ENCODE measurements at regions not wholly inside any gene's neighbourhood (a gene's known extent, or its start where the extent isn't known, plus 50 kb on each side); places are given as distances from the start of the nearest gene placed in this dataset.

DNA sequence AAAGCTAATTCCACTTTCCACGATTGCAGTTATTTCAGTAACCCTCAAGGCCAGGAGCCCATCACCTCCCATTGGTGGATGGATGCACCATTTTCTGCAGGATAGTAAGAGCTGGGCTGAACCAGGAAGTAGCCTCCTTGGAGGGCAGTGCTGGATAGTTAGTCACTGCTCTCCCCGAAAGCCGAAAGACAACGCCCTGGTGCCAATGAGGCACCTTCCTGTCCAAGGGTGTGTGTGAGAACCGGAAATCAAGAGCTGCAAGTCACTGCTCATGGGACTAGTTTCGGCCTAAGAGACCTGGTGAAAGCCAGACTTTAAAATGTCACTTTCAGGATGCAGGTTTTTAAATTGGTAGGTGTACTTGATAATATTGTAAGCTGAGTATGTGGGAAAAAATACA, 203.8 kb upstream of the HS3ST1 start:
- no peak for DNase-seq (ENCODE audit: low spot score)
- no peaks in the 10 kb centered on the region for H3K9me3 ChIP-seq
- no peak for TF ChIP-seq POLR2A (IDR thresholded peaks at IDR 0.05)
- no peak for TF ChIP-seq POLR2AphosphoS5 (IDR thresholded peaks at IDR 0.05)
- TF ChIP-seq, protein P1, sequence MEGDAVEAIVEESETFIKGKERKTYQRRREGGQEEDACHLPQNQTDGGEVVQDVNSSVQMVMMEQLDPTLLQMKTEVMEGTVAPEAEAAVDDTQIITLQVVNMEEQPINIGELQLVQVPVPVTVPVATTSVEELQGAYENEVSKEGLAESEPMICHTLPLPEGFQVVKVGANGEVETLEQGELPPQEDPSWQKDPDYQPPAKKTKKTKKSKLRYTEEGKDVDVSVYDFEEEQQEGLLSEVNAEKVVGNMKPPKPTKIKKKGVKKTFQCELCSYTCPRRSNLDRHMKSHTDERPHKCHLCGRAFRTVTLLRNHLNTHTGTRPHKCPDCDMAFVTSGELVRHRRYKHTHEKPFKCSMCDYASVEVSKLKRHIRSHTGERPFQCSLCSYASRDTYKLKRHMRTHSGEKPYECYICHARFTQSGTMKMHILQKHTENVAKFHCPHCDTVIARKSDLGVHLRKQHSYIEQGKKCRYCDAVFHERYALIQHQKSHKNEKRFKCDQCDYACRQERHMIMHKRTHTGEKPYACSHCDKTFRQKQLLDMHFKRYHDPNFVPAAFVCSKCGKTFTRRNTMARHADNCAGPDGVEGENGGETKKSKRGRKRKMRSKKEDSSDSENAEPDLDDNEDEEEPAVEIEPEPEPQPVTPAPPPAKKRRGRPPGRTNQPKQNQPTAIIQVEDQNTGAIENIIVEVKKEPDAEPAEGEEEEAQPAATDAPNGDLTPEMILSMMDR (IDR thresholded peaks at IDR 0.05), result no peak

DNA sequence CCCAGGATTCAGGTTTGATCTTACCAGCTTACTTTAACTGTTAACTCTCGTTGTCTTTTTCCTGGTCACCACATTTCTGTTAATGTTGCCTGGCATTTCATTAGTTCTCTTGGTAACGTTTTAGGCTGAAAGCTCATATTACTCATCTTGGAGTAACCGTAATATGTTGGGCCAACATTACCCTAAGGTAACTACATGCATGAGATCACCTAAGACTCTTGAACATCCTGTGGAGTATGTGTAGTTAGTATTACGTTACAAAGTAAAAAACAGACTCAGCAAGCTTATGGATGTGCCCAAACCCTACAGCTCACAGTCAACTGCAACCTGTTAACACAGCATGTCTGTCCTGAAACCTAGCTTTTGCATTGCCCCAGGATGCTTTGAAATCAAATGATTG, 203.3 kb upstream of the HS3ST1 start:
- H3K27ac ChIP-seq, result no peak overlapping the region
- no peaks in the 10 kb centered on the region for H3K9me3 ChIP-seq
- no peaks in the 10 kb centered on the region for H3K36me3 ChIP-seq
- H3K4me3 ChIP-seq, result no peak overlapping the region
- TF ChIP-seq, protein P1 (IDR thresholded peaks at IDR 0.05), result no peak
- no peak for TF ChIP-seq POLR2AphosphoS5 (IDR thresholded peaks at IDR 0.05)
- TF ChIP-seq POLR2A (IDR thresholded peaks at IDR 0.05), result no peak
- H3K4me1 ChIP-seq (replicated peaks), result no peaks in the 10 kb centered on the region
- WGBS, result 50% methylated on average over 4 of the region's 4 CpGs
- intact Hi-C loops (cut with DNase I), result no loop called here
- peaks cover 3% of the 10 kb centered on the region for H3K27me3 ChIP-seq (replicated peaks; ENCODE audit: insufficient read depth)
- DNase-seq (ENCODE audit: low spot score), result no peak

More for the DNA sequence above, 203.8 kb upstream of the HS3ST1 start:
- intact Hi-C loops (cut with DNase I), result no loop called here
- Histone ChIP-seq H3K27me3 (replicated peaks; ENCODE audit: insufficient read depth) (peaks cover 3% of the 10 kb centered on the region), H3K4me1 (replicated peaks) (no peaks in the 10 kb centered on the region), H3K27ac (no peak overlapping the region), H3K36me3 (no peaks in the 10 kb centered on the region), H3K4me3 (no peak overlapping the region)
- 99% methylated on average over 5 of the region's 6 CpGs for WGBS

DNA sequence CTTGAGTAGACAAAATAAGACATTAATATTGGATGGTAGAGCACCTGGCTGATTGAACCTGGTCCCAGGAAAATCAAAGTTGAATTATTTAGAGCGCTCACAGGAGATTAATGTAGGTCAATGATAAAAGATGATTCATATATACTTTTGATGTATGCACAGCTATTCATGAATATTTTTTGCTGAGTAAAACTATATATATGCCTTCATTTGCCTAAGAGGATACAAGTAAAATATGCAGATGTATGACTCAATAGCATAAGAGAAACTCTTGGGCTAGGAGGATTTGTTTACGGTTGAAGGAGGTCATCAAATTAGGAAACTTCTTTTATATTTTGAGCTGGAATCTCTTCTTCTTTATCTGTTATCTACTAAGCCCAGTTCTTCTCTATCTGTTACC, 202.7 kb upstream of the HS3ST1 start:
- TF ChIP-seq POLR2AphosphoS5 (IDR thresholded peaks at IDR 0.05), result no peak
- intact Hi-C loops (cut with DNase I), result no loop called here
- H3K4me3 ChIP-seq, result no peak overlapping the region
- H3K4me1 ChIP-seq (replicated peaks), result no peaks in the 10 kb centered on the region
- H3K27me3 ChIP-seq (replicated peaks; ENCODE audit: insufficient read depth), result peaks cover 3% of the 10 kb centered on the region
- H3K27ac ChIP-seq, result no peak overlapping the region
- 96% methylated on average over 2 of the region's 2 CpGs for WGBS
- H3K36me3 ChIP-seq, result no peaks in the 10 kb centered on the region
- H3K9me3 ChIP-seq, result no peaks in the 10 kb centered on the region
- DNase-seq (ENCODE audit: low spot score), result no peak

DNA sequence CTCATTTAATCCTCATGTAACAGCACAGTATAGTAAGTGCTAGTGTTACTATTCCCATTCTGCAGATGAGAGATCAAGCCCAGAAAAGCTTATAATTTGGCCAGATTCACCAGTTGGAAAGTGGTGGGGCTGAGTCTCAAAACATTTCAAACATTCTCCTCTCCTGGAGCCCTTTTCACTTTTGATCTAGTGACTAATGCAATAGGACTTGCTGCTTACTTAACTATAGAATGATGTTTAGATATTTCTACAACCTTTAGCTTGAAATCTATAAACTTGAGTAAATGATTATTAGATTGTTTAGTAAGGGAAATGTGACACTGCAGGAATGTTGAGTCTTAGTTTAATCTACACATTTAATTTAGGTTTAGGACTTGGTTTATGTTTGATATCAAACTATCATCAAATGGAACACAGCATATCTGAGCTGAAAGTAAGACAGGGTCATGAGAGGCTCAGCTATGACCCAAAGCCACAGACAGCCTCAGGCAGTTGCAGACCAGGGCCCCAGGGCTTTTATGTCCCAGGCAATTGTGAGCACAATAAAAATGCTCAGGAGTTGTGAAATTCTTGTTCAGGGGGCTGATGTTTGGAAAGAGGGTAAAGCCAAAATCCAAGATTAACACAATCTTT, 199.5 kb upstream of the HS3ST1 start:
- no peaks in the 10 kb centered on the region for H3K9me3 ChIP-seq
- no peaks in the 10 kb centered on the region for H3K36me3 ChIP-seq
- peaks cover 3% of the 10 kb centered on the region for H3K27me3 ChIP-seq (replicated peaks; ENCODE audit: insufficient read depth)
- no peak overlapping the region for H3K4me3 ChIP-seq
- intact Hi-C loops (cut with DNase I), result no loop called here
- DNase-seq (ENCODE audit: low spot score), result no peak
- H3K4me1 ChIP-seq (replicated peaks), result no peaks in the 10 kb centered on the region
- no peak for TF ChIP-seq POLR2A (IDR thresholded peaks at IDR 0.05)
- no peak overlapping the region for H3K27ac ChIP-seq

DNA sequence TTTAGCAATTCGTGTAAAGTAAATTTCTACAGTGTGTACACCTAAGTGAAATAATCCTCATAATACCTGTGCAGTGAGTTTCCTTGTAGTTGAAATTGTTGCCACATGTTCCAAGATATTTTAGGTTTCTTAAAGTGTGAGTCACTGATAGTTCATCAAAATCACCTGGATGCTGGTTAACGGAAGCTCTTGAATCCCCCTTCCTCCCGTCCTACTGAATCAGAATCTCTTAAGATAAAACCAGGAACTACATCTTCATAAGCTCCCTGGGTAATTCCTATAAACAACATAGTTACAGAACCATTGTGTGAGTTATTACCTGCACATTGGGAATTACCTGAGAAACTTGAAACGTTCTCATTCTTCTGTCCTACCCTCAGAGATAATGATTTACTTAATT, 197.4 kb upstream of the HS3ST1 start:
- no peak for DNase-seq (ENCODE audit: low spot score)
- intact Hi-C loops (cut with DNase I), result no loop called here
- Histone ChIP-seq H3K36me3 (no peaks in the 10 kb centered on the region), H3K9me3 (no peaks in the 10 kb centered on the region), H3K27me3 (replicated peaks; ENCODE audit: insufficient read depth) (peaks cover 3% of the 10 kb centered on the region), H3K4me1 (replicated peaks) (no peaks in the 10 kb centered on the region), H3K27ac (no peak overlapping the region), H3K4me3 (no peak overlapping the region)
- TF ChIP-seq POLR2A (IDR thresholded peaks at IDR 0.05) (no peak), POLR2AphosphoS5 (IDR thresholded peaks at IDR 0.05) (no peak)
- TF ChIP-seq, protein P1 (IDR thresholded peaks at IDR 0.05), result no peak
- 82% methylated on average over 4 of the region's 4 CpGs for WGBS

DNA sequence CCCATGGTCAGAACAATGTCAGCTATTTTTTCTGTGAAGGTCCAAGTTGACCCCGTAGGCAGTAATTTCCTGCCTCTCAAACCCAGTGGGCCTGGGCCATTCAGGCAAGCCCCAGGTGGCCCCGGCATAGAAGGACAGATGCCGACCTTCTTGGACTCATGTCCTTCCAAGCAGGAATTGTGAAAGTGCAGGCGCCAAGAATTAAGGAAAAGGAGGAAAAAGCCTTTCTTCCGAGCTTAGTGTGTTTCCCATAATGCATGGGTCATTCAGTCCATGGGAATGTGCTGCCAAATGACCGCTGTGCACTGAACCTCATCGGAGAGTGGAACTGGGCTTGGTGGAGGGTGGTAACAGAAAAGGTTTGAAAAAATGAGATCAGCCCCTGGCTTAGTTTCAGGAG, 196.5 kb upstream of the HS3ST1 start:
- no peaks in the 10 kb centered on the region for H3K27me3 ChIP-seq (replicated peaks; ENCODE audit: insufficient read depth)
- H3K27ac ChIP-seq, result no peak overlapping the region
- no peak for DNase-seq (ENCODE audit: low spot score)
- no peaks in the 10 kb centered on the region for H3K4me1 ChIP-seq (replicated peaks)
- 92% methylated on average over 7 of the region's 7 CpGs for whole genome bisulfite sequencing
- H3K9me3 ChIP-seq, result no peaks in the 10 kb centered on the region
- no peaks in the 10 kb centered on the region for H3K36me3 ChIP-seq
- intact Hi-C loops (cut with DNase I), result no loop called here
- no peak overlapping the region for H3K4me3 ChIP-seq
- no peak for TF ChIP-seq POLR2AphosphoS5 (IDR thresholded peaks at IDR 0.05)
- TF ChIP-seq, protein P1 (IDR thresholded peaks at IDR 0.05), result no peak
- TF ChIP-seq POLR2A (IDR thresholded peaks at IDR 0.05), result no peak
